ENCODE measurements at regions not wholly inside any gene's neighbourhood (a gene's known extent, or its start where the extent isn't known, plus 50 kb on each side); places are given as distances from the start of the nearest gene placed in this dataset.

- no peak for DNase-seq (ENCODE audit: low spot score)
Observed at GRCh38 chr15:87167055-87167454, 1087.4 kb downstream of the AGBL1 start.

- DNase-seq (ENCODE audit: low spot score), result no peak
Observed at GRCh38 chr15:87155771-87156170, 1076.1 kb downstream of the AGBL1 start.

GRCh38 chr15:87154761-87155160 is 1075.1 kb downstream of the AGBL1 start:
- no peak for DNase-seq (ENCODE audit: low spot score)

GRCh38 chr15:87151202-87151748 is 1071.6 kb downstream of the AGBL1 start:
- DNase-seq (ENCODE audit: low spot score), result no peak

GRCh38 chr15:87145696-87146095 is 1066.0 kb downstream of the AGBL1 start:
- no peak for DNase-seq (ENCODE audit: low spot score)

- no peak for DNase-seq (ENCODE audit: low spot score)
Observed at GRCh38 chr15:87144775-87145174, 1065.1 kb downstream of the AGBL1 start.

GRCh38 chr15:87142096-87142495 is 1062.4 kb downstream of the AGBL1 start:
- no peak for DNase-seq (ENCODE audit: low spot score)

- DNase-seq (ENCODE audit: low spot score), result no peak
Observed at GRCh38 chr15:87135109-87135508, 1055.4 kb downstream of the AGBL1 start.

- no peak for DNase-seq (ENCODE audit: low spot score)
Observed at GRCh38 chr15:87133704-87134103, 1054.0 kb downstream of the AGBL1 start.

GRCh38 chr15:87131067-87131466 is 1051.4 kb downstream of the AGBL1 start:
- DNase-seq (ENCODE audit: low spot score), result no peak

GRCh38 chr15:87129916-87130315 is 1050.2 kb downstream of the AGBL1 start:
- DNase-seq (ENCODE audit: low spot score), result no peak

- no peak for DNase-seq (ENCODE audit: low spot score)
Observed at GRCh38 chr15:87123676-87124382, 1044.2 kb downstream of the AGBL1 start.

GRCh38 chr15:87121336-87121735 is 1041.7 kb downstream of the AGBL1 start:
- DNase-seq (ENCODE audit: low spot score), result no peak

GRCh38 chr15:87120555-87120954 is 1040.9 kb downstream of the AGBL1 start:
- DNase-seq (ENCODE audit: low spot score), result no peak

GRCh38 chr15:87118846-87119245 is 1039.2 kb downstream of the AGBL1 start:
- no peak for DNase-seq (ENCODE audit: low spot score)

GRCh38 chr15:87118435-87118834 is 1038.8 kb downstream of the AGBL1 start:
- no peak for DNase-seq (ENCODE audit: low spot score)

GRCh38 chr15:87115795-87116194 is 1036.1 kb downstream of the AGBL1 start:
- no peak for DNase-seq (ENCODE audit: low spot score)

GRCh38 chr15:87099916-87100315 is 1020.2 kb downstream of the AGBL1 start:
- DNase-seq (ENCODE audit: low spot score), result no peak

- no peak for DNase-seq (ENCODE audit: low spot score)
Observed at GRCh38 chr15:87089551-87089950, 1009.9 kb downstream of the AGBL1 start.

- DNase-seq (ENCODE audit: low spot score), result no peak
Observed at GRCh38 chr15:87083201-87083600, 1003.5 kb downstream of the AGBL1 start.

GRCh38 chr15:87082581-87082980 is 1002.9 kb downstream of the AGBL1 start:
- DNase-seq (ENCODE audit: low spot score), result no peak

GRCh38 chr15:87080547-87080946 is 1000.9 kb downstream of the AGBL1 start:
- DNase-seq (ENCODE audit: low spot score), result no peak

All from LoVo (cell line).